GM19023 (cell line): ENCODE measurements at regions not wholly inside any gene's neighbourhood (a gene's known extent, or its start where the extent isn't known, plus 50 kb on each side); places are given as distances from the start of the nearest gene placed in this dataset.
"Not testable (repeated sequence)": the region's sequence is repeated elsewhere in the genome, so short reads cannot be mapped to it uniquely, and the experiment has no call there.

ENCODE experiments used
- ATAC-seq: cut with Tn5 transposase; IDR thresholded peaks from one replicate; pipeline ENCODE4 v1.9.1; 2021; ENCODE audit warnings: mild to moderate bottlenecking, moderate library complexity; ENCODE audit not compliant: unreplicated experiment

- ATAC-seq: no peak
These were observed 1135.3 kb downstream of the SLITRK5 start for GRCh38 chr13:88806438-88806837.

GRCh38 chr13:88817560-88817959 is 1146.4 kb downstream of the SLITRK5 start:
- ATAC-seq: no peak

DNA sequence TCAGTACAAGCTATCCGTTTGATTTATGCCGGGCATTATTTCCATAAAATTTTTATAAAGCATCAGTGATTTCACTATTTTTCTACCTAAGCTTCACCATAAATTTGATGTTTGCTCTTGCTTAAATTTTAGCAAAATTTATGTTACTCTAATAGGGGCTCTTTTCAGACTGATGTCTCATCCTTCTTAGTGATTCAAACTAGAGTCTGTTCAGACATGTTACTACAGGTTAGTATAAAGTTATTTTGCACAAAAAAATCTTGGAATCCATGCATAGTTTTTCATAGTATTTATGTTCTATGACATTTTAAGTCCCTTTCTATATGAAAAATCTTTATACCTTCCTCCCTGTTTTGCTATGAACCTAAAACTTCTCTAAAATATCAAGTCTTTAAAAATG is 1151.9 kb downstream of the SLITRK5 start:
- no peak for ATAC-seq

DNA sequence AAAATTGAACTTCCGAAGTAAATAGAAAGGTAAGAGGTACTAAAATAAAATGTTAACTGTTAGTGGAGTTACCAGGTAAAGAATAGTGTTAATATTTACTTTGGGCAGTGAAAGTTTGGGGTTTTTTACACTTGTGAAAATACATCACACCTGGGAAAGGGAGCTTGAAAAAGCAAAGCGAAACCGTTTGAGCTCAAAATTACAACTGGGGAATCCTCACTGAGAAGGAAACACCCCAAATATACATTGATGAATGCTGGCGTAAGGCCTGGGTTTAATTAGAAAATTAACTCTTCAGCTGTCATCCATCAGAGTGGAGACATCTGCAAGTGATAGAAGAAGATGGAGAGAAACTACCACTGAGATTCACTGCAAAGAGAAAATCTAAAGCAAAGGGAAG is 1153.0 kb downstream of the SLITRK5 start:
- ATAC-seq: no peak

DNA sequence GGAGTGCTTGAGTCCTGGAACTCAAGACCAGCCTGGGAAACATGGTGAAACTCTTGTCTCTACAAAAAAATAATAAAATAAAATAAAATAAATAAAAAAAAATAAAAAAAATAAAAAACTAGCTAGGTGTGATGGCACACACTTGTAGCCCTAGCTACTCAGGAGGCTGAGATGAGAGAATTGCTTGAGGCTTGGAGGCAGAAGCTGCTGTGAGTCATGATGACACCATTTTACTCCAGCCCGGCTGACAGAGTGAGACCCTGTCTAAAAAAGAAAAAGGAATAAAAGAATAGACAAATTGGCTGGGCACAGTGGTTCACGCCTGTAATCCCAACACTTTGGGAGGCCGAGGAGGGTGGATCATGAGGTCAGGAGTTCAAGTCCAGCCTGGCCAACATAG is 1168.9 kb downstream of the SLITRK5 start:
- ATAC-seq: no peak

GRCh38 chr13:88852293-88852692 is 1181.1 kb downstream of the SLITRK5 start:
- not testable (repeated sequence) for ATAC-seq

GRCh38 chr13:88857256-88857655 is 1186.1 kb downstream of the SLITRK5 start:
- ATAC-seq: no peak

DNA sequence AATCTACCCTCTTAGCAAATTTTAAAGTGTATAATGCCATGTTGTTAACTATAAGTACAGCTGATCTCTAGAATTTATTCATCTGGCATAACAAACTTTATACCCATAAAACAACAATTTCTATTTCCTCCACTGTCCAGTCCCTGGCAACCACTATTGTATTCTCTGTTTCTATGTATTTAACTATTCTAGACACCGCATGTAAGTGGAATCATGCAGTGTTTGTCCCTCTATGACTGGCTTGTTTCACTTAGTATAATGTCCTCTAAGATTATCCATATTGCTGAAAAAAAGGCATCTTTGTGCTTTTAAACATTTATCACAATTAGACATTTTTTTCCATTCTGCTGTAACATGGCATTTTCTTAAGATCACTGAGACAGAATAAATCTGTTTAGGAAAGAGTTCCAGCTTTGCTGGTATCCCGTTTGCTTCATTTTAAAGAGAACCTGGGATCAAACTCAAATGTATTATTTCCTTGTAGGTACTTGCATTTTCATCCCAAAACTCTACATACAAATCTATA is 1191.0 kb downstream of the SLITRK5 start:
- no peak for ATAC-seq

DNA sequence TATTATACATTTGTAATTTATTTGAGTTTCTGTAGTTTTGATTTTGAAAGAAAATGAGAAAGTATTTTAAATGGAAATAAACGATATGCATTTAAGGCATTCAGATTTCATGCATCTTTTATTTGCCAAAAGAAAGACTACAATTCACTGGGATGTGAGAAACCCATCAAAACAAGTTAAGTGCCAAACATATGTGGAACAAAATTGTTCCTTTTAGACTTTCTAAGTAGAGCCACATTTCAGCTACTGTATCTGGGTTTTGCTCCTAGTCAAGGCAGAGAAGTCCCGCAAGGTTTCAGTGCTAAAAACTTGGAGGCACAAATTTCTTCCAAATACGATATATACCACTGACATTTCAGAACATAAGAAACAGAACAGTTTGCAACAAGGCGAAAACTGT is 1191.9 kb downstream of the SLITRK5 start:
- no peak for ATAC-seq

- no peak for ATAC-seq
These were observed 1195.0 kb downstream of the SLITRK5 start for GRCh38 chr13:88866195-88866594.

DNA sequence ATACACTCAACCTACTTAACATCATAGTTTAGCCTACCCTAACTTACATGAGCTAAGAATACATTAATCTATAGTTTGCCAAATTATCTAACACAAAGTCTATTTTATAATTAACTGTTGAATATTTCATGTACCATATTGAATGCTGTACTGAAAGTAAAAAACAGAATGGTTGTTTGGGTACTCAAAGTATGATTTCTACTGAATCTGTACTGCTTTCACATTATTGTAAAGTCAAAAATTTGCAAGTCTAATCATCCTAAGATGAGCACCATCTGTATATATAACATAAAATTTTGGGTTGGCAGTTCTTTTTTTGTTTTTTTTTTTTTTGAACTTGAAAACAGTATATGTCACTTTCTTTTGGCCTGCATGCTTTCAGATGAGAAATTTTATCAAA is 1212.6 kb downstream of the SLITRK5 start:
- ATAC-seq: no peak

GRCh38 chr13:88887045-88887662 is 1216.0 kb downstream of the SLITRK5 start:
- ATAC-seq: no peak

DNA sequence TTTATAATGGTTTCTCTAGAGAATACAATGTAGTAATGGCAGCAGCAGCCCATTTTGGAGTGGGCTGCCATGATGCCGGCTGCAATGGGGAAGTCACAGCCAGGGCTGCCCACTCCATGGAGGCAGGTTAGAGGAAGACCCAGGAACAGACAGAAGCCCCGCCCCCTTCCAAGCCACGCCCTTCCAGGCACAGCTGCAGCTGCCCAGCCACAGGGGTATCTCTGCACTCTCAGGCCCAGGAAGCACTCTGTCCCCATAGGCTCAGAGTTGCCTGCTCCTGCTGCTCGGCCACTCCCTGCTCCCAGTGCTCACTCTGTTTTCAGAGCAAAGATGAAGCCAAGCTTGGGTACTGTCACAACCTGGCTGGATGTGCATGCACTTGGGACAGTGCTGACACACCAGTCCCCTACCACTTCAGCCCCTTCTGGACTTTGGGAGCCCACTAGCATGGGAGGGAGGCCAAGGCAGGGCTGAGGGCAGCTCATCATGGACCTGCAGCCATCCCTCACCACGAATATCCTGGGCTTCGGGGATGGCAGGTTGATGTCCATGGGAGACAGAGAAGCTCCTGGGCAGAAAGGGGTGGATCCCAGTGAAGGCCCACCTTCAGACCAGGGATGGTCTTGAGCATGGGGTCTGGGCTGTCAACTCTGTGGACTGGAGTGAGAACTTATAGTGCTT is 1224.2 kb downstream of the SLITRK5 start:
- no peak for ATAC-seq

DNA sequence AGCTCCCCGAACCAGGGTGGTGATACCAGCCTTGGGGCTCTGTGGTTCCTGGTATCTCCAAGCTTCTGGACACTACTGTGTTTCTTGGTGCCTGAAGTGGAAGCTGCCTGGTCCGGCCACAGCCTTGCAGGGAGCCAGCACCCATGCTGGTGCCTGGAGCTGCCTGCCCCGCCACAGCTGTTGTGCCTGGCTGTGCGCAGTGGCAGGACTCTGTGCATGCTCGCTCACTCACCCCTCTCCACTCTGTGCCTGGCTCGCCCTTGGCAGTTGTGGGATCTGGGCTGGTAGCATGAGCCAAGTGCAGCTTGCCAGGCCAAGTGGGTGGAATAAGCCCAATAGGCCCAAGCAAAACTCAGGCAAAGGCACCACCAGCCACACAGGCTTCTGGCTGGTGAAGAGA is 1225.3 kb downstream of the SLITRK5 start:
- ATAC-seq: no peak

GRCh38 chr13:88908961-88909441 is 1237.8 kb downstream of the SLITRK5 start:
- ATAC-seq: no peak

DNA sequence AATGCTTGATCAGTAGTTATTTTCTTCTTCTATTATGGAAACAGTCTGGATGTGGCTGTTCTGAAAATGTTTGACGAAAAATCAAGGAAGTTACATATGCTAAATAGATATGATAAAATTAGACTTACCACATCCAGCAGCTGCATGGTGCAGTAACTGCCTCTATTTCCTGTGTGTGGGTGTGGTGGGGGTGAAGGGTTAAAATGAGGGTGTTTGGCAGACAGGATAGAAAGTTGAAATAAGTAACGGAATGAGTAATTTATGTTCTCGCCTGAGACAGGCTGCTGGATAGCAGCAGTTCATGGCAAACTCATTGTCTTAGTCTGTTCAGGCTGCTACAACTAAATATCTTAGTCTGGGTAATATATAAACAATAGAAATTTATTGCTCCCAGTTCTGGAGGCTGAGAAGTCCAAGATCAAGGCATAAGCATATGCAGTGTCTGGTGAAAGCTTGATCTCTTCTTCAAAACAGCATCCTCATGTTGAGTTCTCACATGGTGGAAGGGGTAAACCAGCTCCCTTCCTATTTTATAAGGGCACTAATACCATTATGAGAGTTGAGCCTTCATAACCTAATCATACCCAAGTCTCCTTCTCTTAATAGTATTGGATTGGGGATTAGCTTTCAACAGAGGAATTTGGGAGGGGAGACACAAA is 1248.9 kb downstream of the SLITRK5 start:
- ATAC-seq: peak; percentile 81

GRCh38 chr13:88925954-88926353 is 1254.8 kb downstream of the SLITRK5 start:
- no peak for ATAC-seq

DNA sequence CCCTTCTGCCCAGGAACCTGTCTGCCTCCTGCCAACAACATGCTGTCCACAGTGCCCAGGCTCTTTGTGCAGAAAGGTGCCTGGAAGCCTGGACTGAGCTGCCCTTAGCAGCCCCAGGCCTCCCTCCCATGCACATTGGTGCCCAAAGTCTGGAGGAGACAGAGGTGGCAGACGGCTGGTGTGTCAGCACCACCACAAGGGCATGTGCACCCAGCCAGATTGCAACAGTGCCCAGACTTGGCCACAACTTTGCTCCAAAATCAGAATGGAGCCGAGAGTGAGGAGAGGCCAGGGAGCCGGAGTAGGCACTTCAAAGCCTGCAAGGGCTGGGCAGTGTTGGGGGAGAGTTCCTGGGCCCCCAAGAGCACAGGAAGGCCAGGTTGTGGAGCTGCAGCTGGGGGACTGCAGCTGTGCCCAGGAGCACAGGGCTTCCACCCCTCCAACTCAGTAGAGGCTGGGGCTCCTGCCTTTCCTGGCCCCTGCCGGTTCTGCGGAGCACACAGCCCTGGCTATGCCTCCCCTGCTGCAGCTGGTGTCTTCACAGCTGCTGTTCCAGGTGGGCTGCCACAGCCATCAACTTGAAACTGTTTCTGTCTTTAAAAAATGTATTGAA is 1255.8 kb downstream of the SLITRK5 start:
- ATAC-seq: no peak

DNA sequence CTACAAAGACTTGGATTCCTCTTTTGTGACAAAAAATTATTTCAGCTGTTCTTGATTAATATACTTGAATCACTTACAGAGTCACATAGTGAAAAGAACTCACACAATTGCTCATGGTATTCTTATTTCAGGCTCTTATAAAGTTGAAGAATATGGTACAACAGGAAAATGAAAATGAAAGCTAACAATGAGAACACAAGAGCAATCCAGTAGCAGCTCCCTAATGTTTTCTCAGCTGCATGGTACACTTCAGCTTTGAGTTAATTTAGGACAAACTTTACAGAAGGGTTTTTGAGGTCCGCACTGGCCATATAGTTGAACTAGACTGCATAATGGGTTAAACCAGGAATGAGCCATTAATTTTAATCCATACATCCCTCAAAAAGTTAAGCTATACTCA is 1261.8 kb downstream of the SLITRK5 start:
- ATAC-seq: no peak

GRCh38 chr13:88937384-88937783 is 1266.2 kb downstream of the SLITRK5 start:
- ATAC-seq: no peak

DNA sequence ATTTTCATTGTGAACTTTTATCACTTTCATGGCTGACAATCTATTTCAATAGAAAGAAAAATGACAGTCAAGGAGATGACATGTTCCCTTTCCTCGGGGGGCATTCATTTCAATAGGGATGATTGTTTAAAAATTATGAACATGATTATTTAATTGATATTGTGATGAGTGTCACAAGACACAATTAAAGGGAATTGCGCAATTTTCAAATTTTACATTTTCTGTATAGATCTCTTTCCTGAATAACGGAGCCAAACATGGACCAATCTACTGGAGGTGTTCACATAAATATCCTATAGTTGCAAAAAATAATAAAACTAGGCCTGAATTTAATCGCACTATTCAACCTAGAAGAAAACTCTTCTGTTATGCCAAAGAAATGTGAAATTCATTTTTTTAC is 1274.6 kb downstream of the SLITRK5 start:
- no peak for ATAC-seq
